ENCODE measurements at regions not wholly inside any gene's neighbourhood (a gene's known extent, or its start where the extent isn't known, plus 50 kb on each side); places are given as distances from the start of the nearest gene placed in this dataset.

DNA sequence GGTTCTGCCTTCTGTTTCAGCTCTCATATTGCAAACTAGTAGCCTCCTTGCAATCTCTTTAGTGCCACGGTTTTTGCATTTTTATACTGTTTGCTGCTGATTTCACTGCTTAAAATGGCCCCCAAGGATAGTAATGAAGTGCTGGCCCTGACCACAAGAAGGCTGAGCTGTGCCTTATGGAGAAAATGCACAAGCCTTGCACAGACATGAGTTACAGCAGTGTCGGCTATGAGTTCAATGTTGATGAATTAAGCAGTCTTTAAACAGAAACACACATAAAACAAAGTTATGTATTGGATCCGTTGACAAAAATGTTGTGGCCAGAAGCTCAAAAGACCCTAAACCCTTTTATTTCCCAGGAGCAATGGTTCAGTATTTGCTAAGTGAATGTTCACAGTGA is 210.6 kb upstream of the DYNLRB2 start:
- TF ChIP-seq BACH2 (CRISPR knock-in tag; IDR thresholded peaks at IDR 0.05; ENCODE audit: borderline replicate concordance) (no peak), ZNF8 (CRISPR knock-in tag; IDR thresholded peaks at IDR 0.05) (no peak), PPARA (CRISPR knock-in tag; IDR thresholded peaks at IDR 0.05; ENCODE audit: borderline replicate concordance) (no peak), ZNF70 (CRISPR knock-in tag; IDR thresholded peaks at IDR 0.05) (no peak), ZNF565 (CRISPR knock-in tag; conservative IDR thresholded peaks at IDR 0.05; ENCODE audit: low read depth) (no peak), SNAI2 (CRISPR knock-in tag; IDR thresholded peaks at IDR 0.05) (no peak), ISL1 (CRISPR knock-in tag; IDR thresholded peaks at IDR 0.05) (no peak)

GRCh38 chr16:80327740-80328139 is 213.1 kb upstream of the DYNLRB2 start:
- no peak for TF ChIP-seq ZNF8 (CRISPR knock-in tag; IDR thresholded peaks at IDR 0.05)
- TF ChIP-seq GLIS3 (CRISPR knock-in tag; IDR thresholded peaks at IDR 0.05), result no peak
- TF ChIP-seq ZFP30 (CRISPR knock-in tag; IDR thresholded peaks at IDR 0.05), result no peak
- TF ChIP-seq TOX (CRISPR knock-in tag; IDR thresholded peaks at IDR 0.05; ENCODE audit: borderline replicate concordance), result no peak
- TF ChIP-seq ZNF565 (CRISPR knock-in tag; conservative IDR thresholded peaks at IDR 0.05; ENCODE audit: low read depth), result no peak
- no peak for TF ChIP-seq BACH2 (CRISPR knock-in tag; IDR thresholded peaks at IDR 0.05; ENCODE audit: borderline replicate concordance)
- no peak for TF ChIP-seq ZNF70 (CRISPR knock-in tag; IDR thresholded peaks at IDR 0.05)
- TF ChIP-seq TCF4 (CRISPR knock-in tag; IDR thresholded peaks at IDR 0.05; ENCODE audit: borderline replicate concordance), result no peak
- TF ChIP-seq CSDC2 (CRISPR knock-in tag; IDR thresholded peaks at IDR 0.05), result no peak
- TF ChIP-seq CREB5 (CRISPR knock-in tag; IDR thresholded peaks at IDR 0.05; ENCODE audit: low read depth), result no peak
- no peak for TF ChIP-seq ARNTL (CRISPR knock-in tag; IDR thresholded peaks at IDR 0.05; ENCODE audit: borderline replicate concordance, low read depth)
- no peak for TF ChIP-seq PATZ1 (CRISPR knock-in tag; IDR thresholded peaks at IDR 0.05; ENCODE audit: borderline replicate concordance)
- no peak for TF ChIP-seq POU6F1 (CRISPR knock-in tag; IDR thresholded peaks at IDR 0.05; ENCODE audit: borderline replicate concordance, low read depth)
- no peak for TF ChIP-seq ZFP3 (CRISPR knock-in tag; IDR thresholded peaks at IDR 0.05)
- ATAC-seq, result no peak

More for the DNA sequence above, 210.6 kb upstream of the DYNLRB2 start:
- no peak for ATAC-seq

DNA sequence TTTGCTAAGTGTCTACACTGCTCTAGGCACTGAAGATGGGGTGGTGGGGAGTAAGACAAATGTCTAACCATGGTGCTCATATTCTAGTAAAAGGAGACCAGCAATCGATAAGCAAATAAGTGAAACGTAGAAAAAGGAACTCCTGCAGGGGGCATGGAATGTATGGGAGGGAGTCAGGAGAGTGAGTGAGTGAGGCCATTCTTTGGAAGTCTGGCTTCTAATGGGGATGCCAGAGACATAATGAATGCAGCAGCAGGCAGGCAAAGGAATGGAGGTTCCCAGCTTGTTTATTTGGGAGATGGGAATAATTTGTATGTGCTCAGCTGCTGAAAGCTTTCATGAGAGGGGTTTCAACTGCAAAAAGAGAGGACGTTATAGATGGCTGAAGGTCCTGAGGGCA is 216.4 kb upstream of the DYNLRB2 start:
- no peak for ATAC-seq
- no peak for TF ChIP-seq ZC3H10 (CRISPR knock-in tag; IDR thresholded peaks at IDR 0.05)
- no peak for TF ChIP-seq ISL1 (CRISPR knock-in tag; IDR thresholded peaks at IDR 0.05)
- no peak for TF ChIP-seq OSR1 (CRISPR knock-in tag; IDR thresholded peaks at IDR 0.05)
- TF ChIP-seq, protein P1, sequence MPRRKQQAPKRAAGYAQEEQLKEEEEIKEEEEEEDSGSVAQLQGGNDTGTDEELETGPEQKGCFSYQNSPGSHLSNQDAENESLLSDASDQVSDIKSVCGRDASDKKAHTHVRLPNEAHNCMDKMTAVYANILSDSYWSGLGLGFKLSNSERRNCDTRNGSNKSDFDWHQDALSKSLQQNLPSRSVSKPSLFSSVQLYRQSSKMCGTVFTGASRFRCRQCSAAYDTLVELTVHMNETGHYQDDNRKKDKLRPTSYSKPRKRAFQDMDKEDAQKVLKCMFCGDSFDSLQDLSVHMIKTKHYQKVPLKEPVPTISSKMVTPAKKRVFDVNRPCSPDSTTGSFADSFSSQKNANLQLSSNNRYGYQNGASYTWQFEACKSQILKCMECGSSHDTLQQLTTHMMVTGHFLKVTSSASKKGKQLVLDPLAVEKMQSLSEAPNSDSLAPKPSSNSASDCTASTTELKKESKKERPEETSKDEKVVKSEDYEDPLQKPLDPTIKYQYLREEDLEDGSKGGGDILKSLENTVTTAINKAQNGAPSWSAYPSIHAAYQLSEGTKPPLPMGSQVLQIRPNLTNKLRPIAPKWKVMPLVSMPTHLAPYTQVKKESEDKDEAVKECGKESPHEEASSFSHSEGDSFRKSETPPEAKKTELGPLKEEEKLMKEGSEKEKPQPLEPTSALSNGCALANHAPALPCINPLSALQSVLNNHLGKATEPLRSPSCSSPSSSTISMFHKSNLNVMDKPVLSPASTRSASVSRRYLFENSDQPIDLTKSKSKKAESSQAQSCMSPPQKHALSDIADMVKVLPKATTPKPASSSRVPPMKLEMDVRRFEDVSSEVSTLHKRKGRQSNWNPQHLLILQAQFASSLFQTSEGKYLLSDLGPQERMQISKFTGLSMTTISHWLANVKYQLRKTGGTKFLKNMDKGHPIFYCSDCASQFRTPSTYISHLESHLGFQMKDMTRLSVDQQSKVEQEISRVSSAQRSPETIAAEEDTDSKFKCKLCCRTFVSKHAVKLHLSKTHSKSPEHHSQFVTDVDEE (CRISPR knock-in tag; IDR thresholded peaks at IDR 0.05), result no peak
- no peak for TF ChIP-seq POU6F1 (CRISPR knock-in tag; IDR thresholded peaks at IDR 0.05; ENCODE audit: borderline replicate concordance, low read depth)
- no peak for TF ChIP-seq CSDC2 (CRISPR knock-in tag; IDR thresholded peaks at IDR 0.05)
- TF ChIP-seq CREB5 (CRISPR knock-in tag; IDR thresholded peaks at IDR 0.05; ENCODE audit: low read depth), result no peak
- TF ChIP-seq ZFP30 (CRISPR knock-in tag; IDR thresholded peaks at IDR 0.05), result no peak
